ENCODE measurements at regions not wholly inside any gene's neighbourhood (a gene's known extent, or its start where the extent isn't known, plus 50 kb on each side); places are given as distances from the start of the nearest gene placed in this dataset.
"Not testable (repeated sequence)": the region's sequence is repeated elsewhere in the genome, so short reads cannot be mapped to it uniquely, and the experiment has no call there.

DNA sequence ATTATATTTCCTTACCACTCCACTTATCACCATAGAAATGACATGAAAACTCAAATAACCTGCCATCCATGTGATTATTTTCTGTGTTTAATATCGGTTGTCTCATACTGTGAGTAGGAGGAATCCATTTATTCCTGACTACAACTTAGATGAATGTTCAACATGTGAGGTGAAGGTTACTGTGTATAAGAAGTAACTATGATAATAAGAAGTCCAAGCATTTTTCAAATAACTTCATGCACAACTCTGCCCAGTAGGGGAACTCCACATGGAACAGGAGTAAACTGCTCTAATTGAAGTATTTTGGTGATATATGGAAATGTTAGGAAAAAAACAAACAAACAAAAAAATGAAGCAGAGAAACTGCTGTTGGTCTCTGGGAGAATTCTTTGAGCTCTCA lies 447.5 kb upstream of the GRIN3A start:
- ATAC-seq: no peak
- H3K27ac ChIP-seq: no peak overlapping the region
- H3K4me1 ChIP-seq: no peaks in the 10 kb centered on the region
- H3K4me3 ChIP-seq: no peak overlapping the region
- H3K36me3 ChIP-seq: no peaks in the 10 kb centered on the region
- no peaks in the 10 kb centered on the region for H3K27me3 ChIP-seq (ENCODE audit: low read depth)
- TF ChIP-seq, protein P1, sequence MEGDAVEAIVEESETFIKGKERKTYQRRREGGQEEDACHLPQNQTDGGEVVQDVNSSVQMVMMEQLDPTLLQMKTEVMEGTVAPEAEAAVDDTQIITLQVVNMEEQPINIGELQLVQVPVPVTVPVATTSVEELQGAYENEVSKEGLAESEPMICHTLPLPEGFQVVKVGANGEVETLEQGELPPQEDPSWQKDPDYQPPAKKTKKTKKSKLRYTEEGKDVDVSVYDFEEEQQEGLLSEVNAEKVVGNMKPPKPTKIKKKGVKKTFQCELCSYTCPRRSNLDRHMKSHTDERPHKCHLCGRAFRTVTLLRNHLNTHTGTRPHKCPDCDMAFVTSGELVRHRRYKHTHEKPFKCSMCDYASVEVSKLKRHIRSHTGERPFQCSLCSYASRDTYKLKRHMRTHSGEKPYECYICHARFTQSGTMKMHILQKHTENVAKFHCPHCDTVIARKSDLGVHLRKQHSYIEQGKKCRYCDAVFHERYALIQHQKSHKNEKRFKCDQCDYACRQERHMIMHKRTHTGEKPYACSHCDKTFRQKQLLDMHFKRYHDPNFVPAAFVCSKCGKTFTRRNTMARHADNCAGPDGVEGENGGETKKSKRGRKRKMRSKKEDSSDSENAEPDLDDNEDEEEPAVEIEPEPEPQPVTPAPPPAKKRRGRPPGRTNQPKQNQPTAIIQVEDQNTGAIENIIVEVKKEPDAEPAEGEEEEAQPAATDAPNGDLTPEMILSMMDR (IDR thresholded peaks at IDR 0.05): no peak
- no peak for DNase-seq
- no peaks in the 10 kb centered on the region for H3K9me3 ChIP-seq
- intact Hi-C loops (cut with DNase I): no loop called here

DNA sequence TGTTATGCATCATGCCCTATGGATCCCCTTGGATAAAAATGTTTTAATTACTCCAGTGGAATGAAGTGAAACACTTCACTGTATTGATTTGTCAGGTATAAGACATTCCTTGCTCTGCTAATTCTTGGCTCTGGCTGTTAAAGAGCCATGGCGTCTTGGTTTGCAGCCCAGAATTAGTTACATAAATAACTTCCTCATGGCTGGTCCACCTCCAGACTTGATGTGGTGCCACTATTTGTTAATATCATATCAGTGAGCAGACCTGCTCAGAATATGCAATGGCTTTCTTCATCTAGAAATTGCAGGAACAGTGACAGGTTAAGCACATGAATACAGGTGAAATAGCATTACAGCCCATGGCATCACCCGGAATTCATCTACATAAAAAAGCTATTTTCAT lies 446.9 kb upstream of the GRIN3A start:
- H3K4me3 ChIP-seq: no peak overlapping the region
- intact Hi-C loops (cut with DNase I): no loop called here
- TF ChIP-seq, protein P1 (IDR thresholded peaks at IDR 0.05): no peak
- no peaks in the 10 kb centered on the region for H3K4me1 ChIP-seq
- H3K27ac ChIP-seq: no peak overlapping the region
- no peaks in the 10 kb centered on the region for H3K36me3 ChIP-seq
- no peaks in the 10 kb centered on the region for H3K27me3 ChIP-seq (ENCODE audit: low read depth)
- no peaks in the 10 kb centered on the region for H3K9me3 ChIP-seq
- DNase-seq: no peak
- no peak for ATAC-seq

DNA sequence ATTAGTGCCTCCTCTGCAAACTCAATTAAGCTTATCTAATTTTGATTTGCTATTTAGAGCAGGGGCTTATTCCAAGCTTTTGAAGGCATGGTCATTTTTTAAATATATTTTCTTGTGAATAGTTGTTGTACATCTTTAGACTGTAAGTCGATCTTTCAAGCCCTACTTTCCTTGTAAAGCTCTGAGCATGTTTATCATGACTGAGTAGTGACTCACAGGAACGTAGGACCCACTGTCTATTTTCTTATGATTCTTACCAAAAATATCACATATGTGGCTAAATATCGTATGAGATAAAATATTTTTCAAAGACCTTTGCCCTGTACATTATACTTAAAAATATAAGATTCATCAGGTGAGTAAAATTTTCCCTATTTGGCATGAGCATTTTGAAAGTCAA lies 440.4 kb upstream of the GRIN3A start:
- no peak overlapping the region for H3K4me3 ChIP-seq
- intact Hi-C loops (cut with DNase I): no loop called here
- TF ChIP-seq, protein P1 (IDR thresholded peaks at IDR 0.05): no peak
- H3K4me1 ChIP-seq: no peaks in the 10 kb centered on the region
- no peak for DNase-seq
- ATAC-seq: no peak
- H3K27ac ChIP-seq: no peak overlapping the region
- H3K36me3 ChIP-seq: no peaks in the 10 kb centered on the region
- no peaks in the 10 kb centered on the region for H3K27me3 ChIP-seq (ENCODE audit: low read depth)
- H3K9me3 ChIP-seq: no peaks in the 10 kb centered on the region

DNA sequence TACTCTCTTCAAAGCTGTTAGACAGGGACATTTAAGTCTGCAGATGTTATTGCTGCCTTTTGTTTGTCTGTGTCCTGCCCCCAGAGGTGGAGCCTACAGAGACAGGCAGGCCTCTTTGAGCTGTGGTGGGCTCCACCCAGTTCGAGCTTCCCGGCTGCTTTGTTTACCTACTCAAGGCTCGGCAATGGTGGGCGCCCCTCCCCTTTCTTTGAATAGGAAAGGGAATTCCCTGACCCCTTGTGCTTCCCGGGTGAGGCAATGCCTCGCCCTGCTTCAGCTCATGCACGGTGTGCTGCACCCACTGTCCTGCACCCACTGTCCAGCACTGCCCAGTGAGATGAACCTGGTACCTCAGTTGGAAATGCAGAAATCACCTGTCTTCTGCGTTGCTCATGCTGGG lies 435.8 kb upstream of the GRIN3A start:
- H3K9me3 ChIP-seq; H3K4me1 ChIP-seq; DNase-seq; ATAC-seq; H3K27ac ChIP-seq; H3K4me3 ChIP-seq; H3K27me3 ChIP-seq (ENCODE audit: low read depth); H3K36me3 ChIP-seq; intact Hi-C loops (cut with DNase I): not testable (repeated sequence)

DNA sequence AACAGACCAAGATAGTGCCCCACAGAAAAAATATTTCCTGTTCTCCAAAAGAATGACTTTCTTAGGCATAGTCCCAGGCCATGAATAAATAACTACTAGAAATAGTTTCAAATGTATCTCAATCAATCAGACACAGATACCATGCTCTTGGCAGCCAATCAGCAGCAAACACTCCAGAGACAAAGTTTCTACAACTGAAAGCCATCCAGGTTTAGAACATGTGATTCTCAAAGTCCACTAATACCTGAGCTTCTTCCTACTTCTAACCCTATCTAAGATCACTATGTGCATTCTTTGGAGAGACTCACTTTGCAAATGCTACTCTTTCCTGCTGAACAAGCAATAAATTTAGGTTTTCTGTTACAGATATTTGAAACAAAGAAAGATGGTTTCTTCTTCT lies 425.8 kb upstream of the GRIN3A start:
- no peak for ATAC-seq
- no peaks in the 10 kb centered on the region for H3K9me3 ChIP-seq
- H3K27ac ChIP-seq: no peak overlapping the region
- TF ChIP-seq, protein P1 (IDR thresholded peaks at IDR 0.05): no peak
- no peak for DNase-seq
- no peaks in the 10 kb centered on the region for H3K36me3 ChIP-seq
- H3K4me1 ChIP-seq: no peaks in the 10 kb centered on the region
- intact Hi-C loops (cut with DNase I): no loop called here
- H3K27me3 ChIP-seq (ENCODE audit: low read depth): no peaks in the 10 kb centered on the region
- no peak overlapping the region for H3K4me3 ChIP-seq

DNA sequence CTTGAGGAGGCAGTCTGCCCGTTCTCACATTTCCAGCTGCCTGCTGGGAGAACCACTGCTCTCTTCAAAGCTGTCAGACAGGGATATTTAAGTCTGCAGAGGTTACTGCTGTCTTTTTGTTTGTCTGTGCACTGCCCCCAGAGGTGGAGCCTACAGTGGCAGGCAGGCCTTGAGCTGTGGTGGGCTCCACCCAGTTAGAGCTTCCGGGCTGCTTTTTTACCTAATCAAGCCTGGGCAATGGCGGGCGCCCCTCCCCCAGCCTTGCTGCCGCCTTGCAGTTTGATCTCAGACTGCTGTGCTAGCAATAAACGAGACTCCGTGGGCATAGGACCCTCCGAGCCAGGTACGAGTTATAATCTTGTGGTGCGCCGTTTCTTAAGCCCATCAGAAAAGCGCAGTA lies 414.6 kb upstream of the GRIN3A start:
- DNase-seq; intact Hi-C loops (cut with DNase I); H3K4me3 ChIP-seq; H3K36me3 ChIP-seq; H3K9me3 ChIP-seq; H3K27me3 ChIP-seq (ENCODE audit: low read depth); ATAC-seq; H3K27ac ChIP-seq; H3K4me1 ChIP-seq: not testable (repeated sequence)

DNA sequence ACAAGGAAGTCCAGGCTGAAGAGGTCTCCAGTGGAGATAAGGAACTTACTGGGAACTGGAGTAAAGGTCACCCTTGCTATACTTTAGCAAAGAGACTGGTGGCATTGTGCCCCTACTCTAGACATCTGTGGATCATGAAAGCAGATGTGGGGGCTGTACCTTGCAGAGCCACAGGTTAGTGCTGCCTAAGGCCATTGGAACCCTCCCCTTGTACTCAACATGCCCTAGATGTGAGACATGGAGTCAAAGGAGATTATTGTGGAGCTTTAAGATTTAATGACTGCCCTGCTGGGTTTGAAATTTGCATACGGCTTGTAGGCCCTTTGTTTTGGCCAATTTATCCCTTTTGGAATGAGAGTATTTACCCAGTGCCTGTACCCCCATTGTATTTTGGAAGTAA lies 397.3 kb upstream of the GRIN3A start:
- no peak for ATAC-seq

More for the DNA sequence above, 397.3 kb upstream of the GRIN3A start:
- no peak for DNase-seq
- no peaks in the 10 kb centered on the region for H3K27me3 ChIP-seq (ENCODE audit: low read depth)
- TF ChIP-seq, protein P1 (IDR thresholded peaks at IDR 0.05): no peak
- H3K9me3 ChIP-seq: peaks cover 3% of the 10 kb centered on the region
- no peak overlapping the region for H3K4me3 ChIP-seq
- H3K36me3 ChIP-seq: no peaks in the 10 kb centered on the region
- H3K4me1 ChIP-seq: no peaks in the 10 kb centered on the region
- intact Hi-C loops (cut with DNase I): no loop called here
- no peak overlapping the region for H3K27ac ChIP-seq
